ENCODE measurements at regions not wholly inside any gene's neighbourhood (a gene's known extent, or its start where the extent isn't known, plus 50 kb on each side); places are given as distances from the start of the nearest gene placed in this dataset.

DNA sequence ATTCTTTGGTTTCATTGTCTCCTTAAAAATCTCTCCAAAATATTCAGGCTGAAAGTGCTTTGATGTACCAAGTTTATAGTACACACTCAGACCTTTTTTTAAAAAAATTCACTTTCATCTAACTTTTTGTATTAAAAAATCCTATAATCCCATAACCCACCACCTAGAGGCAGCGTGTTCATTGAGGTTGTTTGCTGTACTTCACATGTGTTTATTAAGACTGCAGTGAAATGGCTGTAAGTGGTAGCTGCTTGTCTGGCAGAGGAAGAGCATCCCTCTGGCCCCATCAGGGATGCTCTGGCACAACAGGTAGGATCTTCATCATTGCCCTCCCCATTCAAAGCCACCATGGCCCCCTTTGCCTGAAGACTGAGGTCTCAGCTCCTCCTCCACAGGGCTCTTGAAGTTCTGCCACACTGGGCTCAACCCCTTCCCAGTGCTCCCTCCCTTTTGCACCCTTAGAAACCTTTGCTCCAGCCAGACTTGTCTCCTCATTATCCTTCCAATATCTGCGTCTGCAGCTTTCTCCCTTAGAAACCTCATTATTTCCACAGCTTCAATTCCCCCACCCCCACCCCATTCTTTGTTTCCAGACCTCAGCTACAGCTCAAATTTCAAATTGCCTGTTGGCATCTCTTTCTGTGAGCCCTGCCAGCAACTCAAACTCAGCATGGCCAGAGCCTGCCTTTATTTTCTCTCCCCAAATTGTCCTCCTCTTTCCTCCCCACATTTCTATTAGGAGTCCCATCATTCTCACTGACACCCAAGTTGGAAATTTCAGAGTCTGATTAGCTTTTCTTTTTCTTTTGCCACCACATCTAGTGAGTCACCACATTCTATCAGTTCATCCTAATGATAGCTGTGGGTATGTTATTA is 369.6 kb upstream of the USP24 start:
- Histone ChIP-seq H3K79me2 (ENCODE audit: control insufficient read depth, insufficient read depth, low read length) (no peaks in the 10 kb centered on the region), H2AFZ (ENCODE audit: control insufficient read depth, low read depth, low read length) (no peak overlapping the region), H3K4me1 (ENCODE audit: control insufficient read depth, insufficient read depth, low read length) (no peaks in the 10 kb centered on the region), H3K4me3 (no peak overlapping the region), H3K27me3 (replicated peaks in 1 of 2; ENCODE audit: control insufficient read depth in 2 of 2, insufficient read depth in 2 of 2, low read length in 1 of 2) (no peaks in the 10 kb centered on the region; a peak in 1 of 4 replicates), H4K20me1 (ENCODE audit: control insufficient read depth, insufficient read depth) (no peaks in the 10 kb centered on the region), H3K9ac (ENCODE audit: control insufficient read depth, insufficient read depth, low read length) (no peak overlapping the region), H3K4me2 (ENCODE audit: control insufficient read depth, insufficient read depth) (no peak overlapping the region), H3K9me3 (replicated peaks; ENCODE audit: control insufficient read depth, insufficient read depth, low read length) (no peaks in the 10 kb centered on the region), H3K27ac (ENCODE audit: control insufficient read depth, insufficient read depth) (no peak overlapping the region), H3K36me3 (ENCODE audit: control insufficient read depth in 2 of 2, insufficient read depth in 2 of 2, low read length in 1 of 2) (no peaks in the 10 kb centered on the region)
- ChIA-PET RAD21 (ENCODE audit: unreplicated experiment) (no interaction called here), SMC1A (ENCODE audit: uncharacterized antibody, unreplicated experiment) (no interaction called here), POLR2A (no interaction called here), CTCF (no interaction called here)
- intact Hi-C loops (cut with micrococcal nuclease; ENCODE audit: unreplicated experiment) (no loop called here), in situ Hi-C loops (cut with MboI) (no loop called here)
- no peak for TF ChIP-seq POLR2AphosphoS2 (IDR thresholded peaks at IDR 0.05; ENCODE audit: low read depth, low read length)
- TF ChIP-seq, protein P1, sequence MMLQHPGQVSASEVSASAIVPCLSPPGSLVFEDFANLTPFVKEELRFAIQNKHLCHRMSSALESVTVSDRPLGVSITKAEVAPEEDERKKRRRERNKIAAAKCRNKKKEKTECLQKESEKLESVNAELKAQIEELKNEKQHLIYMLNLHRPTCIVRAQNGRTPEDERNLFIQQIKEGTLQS (IDR thresholded peaks at IDR 0.05; ENCODE audit: borderline replicate concordance, extremely low read depth, low read depth, low read length) = no peak
- no peak for TF ChIP-seq BACH1 (IDR thresholded peaks at IDR 0.05; ENCODE audit: borderline replicate concordance)
- no peak for TF ChIP-seq MYB (IDR thresholded peaks at IDR 0.05; ENCODE audit: borderline replicate concordance, low read depth, low read length)
- TF ChIP-seq SMAD5 (IDR thresholded peaks at IDR 0.05; ENCODE audit: low read depth) = no peak
- no peak for TF ChIP-seq RAD51 (IDR thresholded peaks at IDR 0.05)
- no peak for TF ChIP-seq NR2C2 (IDR thresholded peaks at IDR 0.05; ENCODE audit: borderline replicate concordance, control insufficient read depth, insufficient read length, low read depth)
- no peak for TF ChIP-seq CEBPB (IDR thresholded peaks at IDR 0.05; ENCODE audit: borderline replicate concordance in 1 of 2, low read depth in 2 of 2, low read length in 2 of 2)
- TF ChIP-seq BCL11A (IDR thresholded peaks at IDR 0.05; ENCODE audit: low read depth, low read length) = no peak
- TF ChIP-seq, protein P2, sequence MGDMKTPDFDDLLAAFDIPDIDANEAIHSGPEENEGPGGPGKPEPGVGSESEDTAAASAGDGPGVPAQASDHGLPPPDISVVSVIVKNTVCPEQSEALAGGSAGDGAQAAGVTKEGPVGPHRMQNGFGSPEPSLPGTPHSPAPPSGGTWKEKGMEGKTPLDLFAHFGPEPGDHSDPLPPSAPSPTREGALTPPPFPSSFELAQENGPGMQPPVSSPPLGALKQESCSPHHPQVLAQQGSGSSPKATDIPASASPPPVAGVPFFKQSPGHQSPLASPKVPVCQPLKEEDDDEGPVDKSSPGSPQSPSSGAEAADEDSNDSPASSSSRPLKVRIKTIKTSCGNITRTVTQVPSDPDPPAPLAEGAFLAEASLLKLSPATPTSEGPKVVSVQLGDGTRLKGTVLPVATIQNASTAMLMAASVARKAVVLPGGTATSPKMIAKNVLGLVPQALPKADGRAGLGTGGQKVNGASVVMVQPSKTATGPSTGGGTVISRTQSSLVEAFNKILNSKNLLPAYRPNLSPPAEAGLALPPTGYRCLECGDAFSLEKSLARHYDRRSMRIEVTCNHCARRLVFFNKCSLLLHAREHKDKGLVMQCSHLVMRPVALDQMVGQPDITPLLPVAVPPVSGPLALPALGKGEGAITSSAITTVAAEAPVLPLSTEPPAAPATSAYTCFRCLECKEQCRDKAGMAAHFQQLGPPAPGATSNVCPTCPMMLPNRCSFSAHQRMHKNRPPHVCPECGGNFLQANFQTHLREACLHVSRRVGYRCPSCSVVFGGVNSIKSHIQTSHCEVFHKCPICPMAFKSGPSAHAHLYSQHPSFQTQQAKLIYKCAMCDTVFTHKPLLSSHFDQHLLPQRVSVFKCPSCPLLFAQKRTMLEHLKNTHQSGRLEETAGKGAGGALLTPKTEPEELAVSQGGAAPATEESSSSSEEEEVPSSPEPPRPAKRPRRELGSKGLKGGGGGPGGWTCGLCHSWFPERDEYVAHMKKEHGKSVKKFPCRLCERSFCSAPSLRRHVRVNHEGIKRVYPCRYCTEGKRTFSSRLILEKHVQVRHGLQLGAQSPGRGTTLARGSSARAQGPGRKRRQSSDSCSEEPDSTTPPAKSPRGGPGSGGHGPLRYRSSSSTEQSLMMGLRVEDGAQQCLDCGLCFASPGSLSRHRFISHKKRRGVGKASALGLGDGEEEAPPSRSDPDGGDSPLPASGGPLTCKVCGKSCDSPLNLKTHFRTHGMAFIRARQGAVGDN (IDR thresholded peaks at IDR 0.05) = no peak
- no peak for ATAC-seq
- BruUV-seq (replicated peaks) = no TSS peak
- no peak for FAIRE-seq
- 17% methylated on average over 2 of the region's 2 CpGs for whole genome bisulfite sequencing (ENCODE audit: insufficient coverage, insufficient replicate concordance, low lambda C conversion rate, missing lambda C conversion rate)
- no peak for DNase-seq (ENCODE audit: low read depth, low spot score)
